CD4-positive, alpha-beta T cell treated with Interleukin-17A for 4 hours (primary cell): ENCODE measurements at regions not wholly inside any gene's neighbourhood (a gene's known extent, or its start where the extent isn't known, plus 50 kb on each side); places are given as distances from the start of the nearest gene placed in this dataset.

Experiments used
- DNase-seq: peaks from one replicate; pipeline ENCODE4 v3.0.0-alpha.2; 2020; ENCODE audit warnings: mixed read lengths

DNA sequence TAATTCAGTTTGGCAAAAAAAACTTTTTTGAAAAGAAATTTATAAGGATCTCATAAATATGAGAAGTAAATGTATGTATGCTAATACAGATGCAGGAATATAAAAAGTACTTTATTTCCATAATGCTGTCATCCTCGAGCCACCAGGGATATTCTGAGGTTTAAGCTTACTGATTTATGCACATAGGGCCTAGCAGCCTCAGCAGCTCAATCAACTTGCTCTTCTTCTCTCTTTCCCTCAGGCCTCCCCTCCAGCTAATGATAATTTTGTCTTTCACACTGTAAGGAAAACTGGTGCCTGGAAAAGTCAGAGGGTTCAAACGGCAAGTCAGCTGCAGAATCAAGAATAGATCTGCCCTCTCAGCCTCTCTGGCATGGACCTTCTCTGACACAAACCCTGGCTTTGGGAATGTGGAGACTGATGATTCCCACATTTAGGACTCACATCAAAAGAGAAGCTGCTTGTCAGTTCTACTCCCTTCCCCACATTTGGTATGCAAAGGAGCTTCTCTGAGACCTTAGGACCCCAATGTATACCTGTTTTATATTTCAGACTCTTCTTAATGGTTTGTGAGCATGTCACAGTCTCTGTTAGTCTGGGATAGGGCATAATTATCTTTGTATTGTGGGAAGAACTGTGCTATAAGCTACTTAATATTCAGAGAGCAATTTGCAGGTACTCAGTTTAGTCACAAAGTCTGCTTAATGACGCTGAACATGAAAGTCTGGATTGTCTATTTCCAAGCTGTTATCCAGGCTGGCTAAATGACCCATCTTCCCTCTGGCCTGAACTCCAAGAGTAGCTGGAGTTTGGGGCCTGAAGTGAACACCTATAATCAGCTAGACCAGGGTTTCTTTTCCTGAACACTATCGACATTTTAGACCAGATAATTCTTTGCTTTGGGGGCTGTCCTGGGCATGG, 52.1 kb upstream of the DIPK1A start:
- no peak for DNase-seq

DNA sequence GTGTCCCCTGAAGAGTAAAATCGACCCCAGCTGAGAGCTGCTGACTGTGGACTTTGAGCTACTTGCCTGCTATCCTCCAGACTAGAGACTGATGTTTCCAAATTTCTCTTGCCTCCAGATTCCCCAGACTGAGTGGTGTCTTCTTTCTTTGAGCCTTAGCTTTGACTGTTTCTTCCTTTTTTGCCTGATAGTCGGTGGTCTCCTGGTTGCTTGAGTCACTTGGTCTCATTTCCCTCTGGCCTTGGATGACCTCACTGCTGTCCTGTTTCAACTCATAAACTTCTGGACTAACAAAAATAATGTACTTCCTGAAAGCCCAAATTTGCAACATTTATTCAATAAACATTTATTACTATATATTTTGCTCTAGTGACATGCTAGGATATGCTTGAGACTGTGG, 52.9 kb upstream of the DIPK1A start:
- DNase-seq, result no peak

GRCh38 chr1:93015590-93015989, 54.3 kb upstream of the DIPK1A start:
- no peak for DNase-seq

- no peak for DNase-seq
Measured at GRCh38 chr1:93016171-93016570, 54.9 kb upstream of the DIPK1A start.

- DNase-seq, result peak; percentile 11
Measured at GRCh38 chr1:93021539-93022134, 57.4 kb upstream of the MTF2 start.

- no peak for DNase-seq
Measured at GRCh38 chr1:93022580-93022979, 56.5 kb upstream of the MTF2 start.

DNA sequence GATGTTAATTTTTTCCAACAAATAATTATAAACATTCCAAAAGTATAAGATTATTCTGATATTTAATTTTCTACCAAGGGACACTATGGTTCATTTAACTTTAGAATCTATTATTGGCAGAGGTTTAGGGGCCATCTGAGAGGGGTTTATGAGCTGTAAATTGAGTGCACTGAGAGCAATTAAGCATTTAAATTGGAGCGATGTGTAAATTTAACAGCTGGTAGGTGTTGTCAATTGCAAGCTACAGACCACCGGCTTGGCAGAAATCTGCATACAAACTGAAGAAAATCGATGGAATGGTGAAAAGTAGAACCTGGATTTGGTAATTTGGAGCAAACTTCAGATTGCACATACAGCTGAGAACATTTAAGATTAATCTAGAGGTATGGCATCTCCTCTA, 55.8 kb upstream of the MTF2 start:
- DNase-seq, result no peak

GRCh38 chr1:93025572-93025971, 53.5 kb upstream of the MTF2 start:
- DNase-seq, result no peak

DNA sequence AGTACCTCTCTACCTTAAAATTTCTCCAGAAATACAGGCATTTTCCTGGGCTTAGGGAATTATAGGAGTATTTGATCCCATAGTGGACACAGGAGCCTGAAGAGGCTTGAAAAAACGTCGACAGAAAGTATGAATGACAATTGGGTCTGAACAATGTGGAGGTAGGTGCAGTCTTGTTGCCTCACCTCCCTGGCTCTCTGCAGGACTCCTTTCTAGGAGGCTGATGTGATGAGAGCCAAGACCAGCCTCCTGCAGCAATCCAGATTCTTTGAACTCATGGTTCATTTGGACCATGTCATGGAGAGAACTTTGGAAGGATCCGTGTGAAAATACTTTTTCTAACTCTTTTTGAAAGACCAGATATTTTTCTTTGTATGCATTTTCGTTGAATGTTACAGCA, 50.5 kb upstream of the MTF2 start:
- no peak for DNase-seq
